ENCODE measurements at regions not wholly inside any gene's neighbourhood (a gene's known extent, or its start where the extent isn't known, plus 50 kb on each side); places are given as distances from the start of the nearest gene placed in this dataset.

DNA sequence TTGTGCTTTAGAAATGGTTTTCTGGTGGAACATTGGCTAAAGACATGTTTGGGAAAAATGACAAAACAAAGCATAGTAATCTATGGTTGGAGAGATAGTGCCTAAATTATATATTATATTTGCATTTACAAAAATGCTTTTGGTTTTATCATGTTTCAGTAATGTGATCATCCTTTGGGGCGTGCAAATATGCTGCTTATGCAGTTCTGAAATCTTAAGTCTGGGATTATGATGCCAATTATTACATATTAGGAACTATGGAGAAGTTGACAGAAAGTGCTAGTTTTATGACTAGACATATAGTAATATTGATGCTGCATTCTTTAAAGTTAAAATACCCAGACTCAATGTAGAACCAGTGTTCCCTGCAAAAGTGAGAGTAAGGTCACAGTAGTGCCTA lies 655.0 kb downstream of the METTL15 start:
- H3K4me3 ChIP-seq (ENCODE audit: low read length) = no peak overlapping the region
- no peak for TF ChIP-seq CTCF (conservative IDR thresholded peaks at IDR 0.05; ENCODE audit: low read depth, low read length)
- no peak for DNase-seq (ENCODE audit: low read depth)

GRCh38 chr11:28760676-28761390 lies 652.6 kb downstream of the METTL15 start:
- TF ChIP-seq CTCF (conservative IDR thresholded peaks at IDR 0.05; ENCODE audit: low read depth, low read length) = no peak
- no peak overlapping the region for H3K4me3 ChIP-seq (ENCODE audit: low read length)
- peak; percentile 78 for DNase-seq (ENCODE audit: low read depth)

DNA sequence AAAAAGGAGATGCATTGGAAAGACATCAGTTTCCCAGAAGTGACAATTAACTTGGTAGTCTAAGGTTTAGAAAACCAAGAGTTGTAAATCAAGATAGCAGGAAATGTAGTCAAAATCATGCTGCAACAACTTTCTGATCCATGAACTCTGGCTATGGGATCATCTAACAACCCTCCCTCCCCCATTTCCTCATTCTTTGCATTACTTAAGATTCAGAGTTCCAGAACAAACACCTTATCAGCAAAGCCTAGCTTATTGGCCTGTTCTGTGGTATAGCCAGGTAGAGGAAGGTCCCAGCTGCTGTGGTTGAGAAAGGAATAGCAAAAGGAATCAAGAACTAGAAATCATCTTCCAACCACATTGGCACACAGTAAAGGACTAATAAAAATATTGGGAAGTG lies 651.1 kb downstream of the METTL15 start:
- H3K4me3 ChIP-seq (ENCODE audit: low read length) = no peak overlapping the region
- DNase-seq (ENCODE audit: low read depth) = peak; percentile 66
- no peak for TF ChIP-seq CTCF (conservative IDR thresholded peaks at IDR 0.05; ENCODE audit: low read depth, low read length)

DNA sequence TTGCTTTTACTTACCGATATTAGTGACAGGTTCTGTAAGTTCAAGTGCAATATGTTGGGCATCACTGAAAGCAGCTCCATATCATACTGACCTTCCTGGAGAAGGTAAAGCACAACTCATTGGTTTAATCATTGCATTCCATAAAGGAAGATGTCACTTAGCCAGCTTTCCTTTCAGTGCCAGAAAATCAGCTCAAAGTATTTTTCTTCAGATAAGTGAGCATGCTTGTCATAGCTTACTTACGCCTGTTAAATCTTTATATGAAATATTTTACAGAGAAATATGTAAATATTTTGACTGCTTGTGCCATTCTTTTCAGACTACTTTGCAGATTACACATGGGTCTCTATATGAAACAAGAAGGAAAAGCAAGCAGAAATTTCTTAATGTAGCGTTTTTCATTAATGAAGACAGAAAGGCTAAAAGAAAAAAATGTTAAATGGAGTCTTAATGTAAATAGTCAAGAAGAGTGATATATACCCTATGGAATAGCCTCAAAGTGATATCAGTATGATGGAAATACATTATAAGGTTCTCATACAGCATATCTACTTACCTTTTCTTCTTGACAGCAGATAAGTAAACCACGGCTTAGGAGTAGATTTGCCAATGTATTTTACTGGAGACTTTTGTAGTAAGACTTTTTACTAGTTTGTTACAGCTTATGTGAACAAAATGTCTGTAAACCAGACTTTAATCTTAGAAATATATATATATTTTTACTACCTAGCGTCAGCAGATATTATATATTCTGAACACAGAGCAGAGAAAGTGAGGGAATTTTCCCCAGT lies 649.7 kb downstream of the METTL15 start:
- TF ChIP-seq CTCF (conservative IDR thresholded peaks at IDR 0.05; ENCODE audit: low read depth, low read length) = no peak
- no peak overlapping the region for H3K4me3 ChIP-seq (ENCODE audit: low read length)
- peak; percentile 75 for DNase-seq (ENCODE audit: low read depth)

GRCh38 chr11:28756977-28757376 lies 648.8 kb downstream of the METTL15 start:
- TF ChIP-seq CTCF (conservative IDR thresholded peaks at IDR 0.05; ENCODE audit: low read depth, low read length) = no peak
- peak; percentile 64 for DNase-seq (ENCODE audit: low read depth)
- H3K4me3 ChIP-seq (ENCODE audit: low read length) = no peak overlapping the region

GRCh38 chr11:28743061-28743550 lies 634.9 kb downstream of the METTL15 start:
- no peak for DNase-seq (ENCODE audit: low read depth)
- no peak for TF ChIP-seq CTCF (conservative IDR thresholded peaks at IDR 0.05; ENCODE audit: low read depth, low read length)

More at GRCh38 chr11:28743061-28743550, 634.9 kb downstream of the METTL15 start:
- H3K4me3 ChIP-seq (ENCODE audit: low read length) = no peak overlapping the region
